HEK293 (cell line): ENCODE measurements at regions not wholly inside any gene's neighbourhood (a gene's known extent, or its start where the extent isn't known, plus 50 kb on each side); places are given as distances from the start of the nearest gene placed in this dataset.

ENCODE experiments used
- CTCF ChIP-seq: fragments of 450-650 bp; formaldehyde crosslinking; IDR thresholded peaks from 2 replicates; pipeline ENCODE4 v1.5.1; 2016; ENCODE audit warnings: missing biosample characterization, missing genetic modification characterization
- ZBTB8A ChIP-seq: fragments of 450-650 bp; formaldehyde crosslinking; IDR thresholded peaks from 2 replicates; pipeline ENCODE4 v1.5.1; 2016; ENCODE audit warnings: missing biosample characterization, missing genetic modification characterization
- ZNF580 ChIP-seq: fragments of 450-650 bp; formaldehyde crosslinking; IDR thresholded peaks from 2 replicates; pipeline ENCODE4 v1.5.1; 2016; ENCODE audit warnings: missing biosample characterization, missing genetic modification characterization
- ZNF621 ChIP-seq: fragments of 450-650 bp; formaldehyde crosslinking; IDR thresholded peaks from 2 replicates; pipeline ENCODE4 v1.5.1; 2017; ENCODE audit warnings: missing biosample characterization, missing genetic modification characterization

DNA sequence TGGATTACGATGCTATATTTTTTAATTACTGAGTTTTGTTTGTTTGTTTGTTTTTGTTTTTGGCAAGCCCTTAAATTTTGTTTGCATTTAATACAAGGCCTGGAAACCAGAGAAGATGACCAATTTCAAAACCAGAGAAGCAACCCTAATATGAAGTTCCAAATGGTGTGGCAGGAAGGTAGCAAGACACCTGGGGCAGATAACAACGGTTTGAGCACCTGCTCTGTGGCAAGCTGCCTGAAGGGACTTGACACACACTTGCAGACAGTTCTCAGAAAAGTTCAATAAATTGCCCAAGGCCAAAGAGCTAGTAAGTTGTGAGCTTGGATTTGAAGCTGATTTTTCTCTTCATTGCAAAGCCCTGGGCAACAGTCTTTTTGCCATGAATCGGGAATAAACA is 151.2 kb upstream of the UBE2E1 start:
- TF ChIP-seq ZBTB8A (tag by site-specific recombination) (no peak), ZNF580 (tag by site-specific recombination) (no peak), ZNF621 (tag by site-specific recombination) (no peak), CTCF (tag by site-specific recombination) (no peak)
